DOHH2 (cell line): ENCODE measurements at regions not wholly inside any gene's neighbourhood (a gene's known extent, or its start where the extent isn't known, plus 50 kb on each side); places are given as distances from the start of the nearest gene placed in this dataset.

Source experiments
- H3F3A ChIP-seq: fragments of 200-600 bp; sonication (generic), shearing (Covaris generic); 2 replicates; pipeline ENCODE4 v1.6.0; 2016; ENCODE audit warnings: antibody characterized with exemption, mild to moderate bottlenecking; ENCODE audit not compliant: control insufficient read depth, insufficient read depth
- H3K27ac ChIP-seq: fragments of 200-600 bp; sonication (generic); 2 replicates; pipeline ENCODE4 v1.5.1; 2014; ENCODE audit warnings: low read depth, mild to moderate bottlenecking, low read length, moderate library complexity
- H3K27me3 ChIP-seq: fragments of 200-600 bp; sonication (generic); 2 replicates; pipeline ENCODE4 v1.6.1; 2014; ENCODE audit warnings: mild to moderate bottlenecking, low read length, mixed read lengths; ENCODE audit not compliant: control insufficient read depth
- H3K36me3 ChIP-seq: fragments of 200-600 bp; sonication (generic); 2 replicates; pipeline ENCODE4 v1.6.1; 2014; ENCODE audit warnings: mild to moderate bottlenecking, low read length, moderate library complexity, mixed read lengths; ENCODE audit not compliant: control insufficient read depth
- H3K4me1 ChIP-seq: fragments of 200-600 bp; sonication (generic); 2 replicates; pipeline ENCODE4 v1.6.1; 2014; ENCODE audit warnings: mild to moderate bottlenecking, low read length, mixed read lengths; ENCODE audit not compliant: control insufficient read depth
- H3K4me2 ChIP-seq: fragments of 200-600 bp; sonication (generic); 2 replicates; pipeline ENCODE4 v1.6.0; 2014; ENCODE audit warnings: mild to moderate bottlenecking, low read length, moderate library complexity
- H3K4me3 ChIP-seq: fragments of 200-600 bp; sonication (generic); 2 replicates; pipeline ENCODE4 v1.5.1; 2014; ENCODE audit warnings: mild to moderate bottlenecking, low read length, mixed read lengths
- H3K79me2 ChIP-seq: fragments of 200-600 bp; sonication (generic); 2 replicates; pipeline ENCODE4 v1.6.1; 2014; ENCODE audit warnings: mild to moderate bottlenecking, low read length, mixed read lengths; ENCODE audit not compliant: control insufficient read depth
- H3K9me2 ChIP-seq: fragments of 200-600 bp; sonication (generic); replicated peaks from 2 replicates; pipeline ENCODE4 v1.6.1; 2014; ENCODE audit warnings: mild to moderate bottlenecking, low read length, mixed read lengths; ENCODE audit not compliant: control insufficient read depth
- H3K9me3 ChIP-seq: fragments of 200-600 bp; sonication (generic); 2 replicates; pipeline ENCODE4 v1.6.1; 2014; ENCODE audit warnings: antibody characterized with exemption, low read length, mixed read lengths; ENCODE audit not compliant: control insufficient read depth, insufficient read depth
- H4K20me1 ChIP-seq: fragments of 200-600 bp; sonication (generic); 2 replicates; pipeline ENCODE4 v1.6.0; 2014; ENCODE audit warnings: low read depth, mild to moderate bottlenecking, antibody characterized with exemption, low read length, moderate library complexity; ENCODE audit not compliant: control insufficient read depth, insufficient read depth
- CTCF ChIP-seq: fragments of 200-600 bp; sonication (generic); IDR thresholded peaks from one replicate; pipeline ENCODE4 v1.5.1; 2014; ENCODE audit warnings: antibody characterized with exemption, mild to moderate bottlenecking, low read depth, low read length; ENCODE audit not compliant: poor library complexity, severe bottlenecking
- EZH2phosphoT487 ChIP-seq: fragments of 200-600 bp; sonication (generic); IDR thresholded peaks from 2 replicates; pipeline ENCODE4 v1.6.1; 2017; ENCODE audit warnings: borderline replicate concordance, mild to moderate bottlenecking, antibody characterized with exemption, low read length, moderate library complexity, mixed read lengths

GRCh38 chr12:75571656-75572205 is 60.3 kb upstream of the KRR1 start:
- H3K27ac ChIP-seq, result no peak overlapping the region
- no peak for TF ChIP-seq CTCF
- TF ChIP-seq EZH2phosphoT487, result no peak

GRCh38 chr12:75571204-75571603 is 59.8 kb upstream of the KRR1 start:
- no peaks in the 10 kb centered on the region for H3K9me2 ChIP-seq
- TF ChIP-seq EZH2phosphoT487 (no peak), CTCF (no peak)
- H3K4me2 ChIP-seq, result no peak overlapping the region
- H3F3A ChIP-seq, result no peaks in the 10 kb centered on the region
- H3K27ac ChIP-seq, result no peak overlapping the region
- H3K79me2 ChIP-seq, result no peaks in the 10 kb centered on the region
- no peak overlapping the region for H3K4me3 ChIP-seq
- H3K9me3 ChIP-seq, result no peaks in the 10 kb centered on the region
- no peaks in the 10 kb centered on the region for H3K4me1 ChIP-seq
- H3K36me3 ChIP-seq, result no peaks in the 10 kb centered on the region
- no peaks in the 10 kb centered on the region for H4K20me1 ChIP-seq
- H3K27me3 ChIP-seq, result no peaks in the 10 kb centered on the region

More at GRCh38 chr12:75571656-75572205, 60.3 kb upstream of the KRR1 start:
- Histone ChIP-seq H3K9me3 (no peaks in the 10 kb centered on the region), H3K4me3 (no peak overlapping the region), H3K4me1 (no peaks in the 10 kb centered on the region), H3K27me3 (no peaks in the 10 kb centered on the region), H3K36me3 (no peaks in the 10 kb centered on the region), H4K20me1 (no peaks in the 10 kb centered on the region), H3K79me2 (no peaks in the 10 kb centered on the region), H3K9me2 (no peaks in the 10 kb centered on the region), H3K4me2 (no peak overlapping the region), H3F3A (no peaks in the 10 kb centered on the region)

GRCh38 chr12:75568801-75569200 is 57.4 kb upstream of the KRR1 start:
- H3K9me2 ChIP-seq, result no peaks in the 10 kb centered on the region
- H3K4me2 ChIP-seq, result no peak overlapping the region
- H3K79me2 ChIP-seq, result no peaks in the 10 kb centered on the region
- no peaks in the 10 kb centered on the region for H3K36me3 ChIP-seq
- H4K20me1 ChIP-seq, result no peaks in the 10 kb centered on the region
- no peaks in the 10 kb centered on the region for H3K27me3 ChIP-seq
- no peak overlapping the region for H3K27ac ChIP-seq
- H3K4me1 ChIP-seq, result no peaks in the 10 kb centered on the region
- H3F3A ChIP-seq, result no peaks in the 10 kb centered on the region
- H3K9me3 ChIP-seq, result no peaks in the 10 kb centered on the region; the same call in 1 of the 2 replicates
- no peak overlapping the region for H3K4me3 ChIP-seq
- TF ChIP-seq CTCF, result no peak
- TF ChIP-seq EZH2phosphoT487, result no peak

GRCh38 chr12:75568393-75568792 is 57.0 kb upstream of the KRR1 start:
- Histone ChIP-seq H3K4me1 (no peaks in the 10 kb centered on the region), H3K27ac (no peak overlapping the region), H4K20me1 (no peaks in the 10 kb centered on the region), H3K4me3 (no peak overlapping the region), H3K9me2 (no peaks in the 10 kb centered on the region), H3F3A (no peaks in the 10 kb centered on the region), H3K9me3 (no peaks in the 10 kb centered on the region; the same call in 1 of the 2 replicates), H3K27me3 (no peaks in the 10 kb centered on the region), H3K4me2 (no peak overlapping the region), H3K79me2 (no peaks in the 10 kb centered on the region), H3K36me3 (no peaks in the 10 kb centered on the region)
- TF ChIP-seq CTCF (no peak), EZH2phosphoT487 (no peak)
